ENCODE measurements at regions not wholly inside any gene's neighbourhood (a gene's known extent, or its start where the extent isn't known, plus 50 kb on each side); places are given as distances from the start of the nearest gene placed in this dataset.

DNA sequence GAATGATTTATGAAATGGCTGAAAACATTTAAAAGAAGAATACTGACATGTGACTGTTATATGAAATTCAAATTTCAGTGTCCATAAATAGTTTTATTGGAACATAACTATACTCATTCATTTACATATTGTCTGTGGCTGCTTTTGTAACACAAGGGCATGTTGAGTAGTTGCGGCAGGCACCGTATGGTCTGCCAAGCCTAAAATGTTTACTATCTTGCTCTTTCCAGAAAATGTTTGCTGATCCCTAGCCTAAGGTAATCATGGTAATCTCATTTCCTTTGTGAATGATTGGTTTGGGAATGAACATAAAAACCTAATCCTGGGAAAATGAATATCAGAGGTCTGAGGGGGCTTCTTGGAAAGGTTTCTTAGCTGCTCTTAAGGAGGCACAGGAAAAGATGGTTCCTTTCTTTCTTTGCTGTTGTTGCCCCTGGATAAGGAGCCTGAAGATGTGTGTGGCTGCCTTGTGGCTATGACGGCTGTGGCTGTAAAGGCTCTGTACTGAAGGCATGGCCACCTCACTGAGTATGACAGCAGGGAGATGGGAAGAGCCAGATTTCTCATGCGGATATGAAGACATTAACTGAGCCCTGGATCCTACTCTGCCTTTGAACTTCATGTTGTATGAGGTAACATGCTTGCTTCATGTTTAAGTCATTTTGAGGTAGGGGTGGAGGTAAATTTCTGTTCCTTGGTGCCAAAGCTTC, 419.4 kb upstream of the CLINT1 start:
- H3K4me2 ChIP-seq (ENCODE audit: low read length): no peak overlapping the region
- no peaks in the 10 kb centered on the region for H4K20me1 ChIP-seq (ENCODE audit: insufficient read depth, low read length)
- no peak for DNase-seq (ENCODE audit: low spot score)
- peaks cover 16% of the 10 kb centered on the region for H3K4me1 ChIP-seq (ENCODE audit: insufficient read depth, low read length, poor library complexity, severe bottlenecking)
- ChIA-PET CTCF (ENCODE audit: unreplicated experiment) (no interaction called here), POLR2A (interaction anchor here (0.8 to 5.9 kb wide), 3 partner anchors 8 to 12 kb away, joined by 3 to 27 read pairs (median 6); no protein-coding TSS in a partner anchor)
- peaks cover 13% of the 10 kb centered on the region; the same call in 1 of the 2 replicates for H3K36me3 ChIP-seq (ENCODE audit: insufficient read depth, low read length)
- no peak for TF ChIP-seq EZH2phosphoT487 (IDR thresholded peaks at IDR 0.05; ENCODE audit: borderline replicate concordance, low read depth, low read length)
- TF ChIP-seq, protein P1, sequence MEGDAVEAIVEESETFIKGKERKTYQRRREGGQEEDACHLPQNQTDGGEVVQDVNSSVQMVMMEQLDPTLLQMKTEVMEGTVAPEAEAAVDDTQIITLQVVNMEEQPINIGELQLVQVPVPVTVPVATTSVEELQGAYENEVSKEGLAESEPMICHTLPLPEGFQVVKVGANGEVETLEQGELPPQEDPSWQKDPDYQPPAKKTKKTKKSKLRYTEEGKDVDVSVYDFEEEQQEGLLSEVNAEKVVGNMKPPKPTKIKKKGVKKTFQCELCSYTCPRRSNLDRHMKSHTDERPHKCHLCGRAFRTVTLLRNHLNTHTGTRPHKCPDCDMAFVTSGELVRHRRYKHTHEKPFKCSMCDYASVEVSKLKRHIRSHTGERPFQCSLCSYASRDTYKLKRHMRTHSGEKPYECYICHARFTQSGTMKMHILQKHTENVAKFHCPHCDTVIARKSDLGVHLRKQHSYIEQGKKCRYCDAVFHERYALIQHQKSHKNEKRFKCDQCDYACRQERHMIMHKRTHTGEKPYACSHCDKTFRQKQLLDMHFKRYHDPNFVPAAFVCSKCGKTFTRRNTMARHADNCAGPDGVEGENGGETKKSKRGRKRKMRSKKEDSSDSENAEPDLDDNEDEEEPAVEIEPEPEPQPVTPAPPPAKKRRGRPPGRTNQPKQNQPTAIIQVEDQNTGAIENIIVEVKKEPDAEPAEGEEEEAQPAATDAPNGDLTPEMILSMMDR (conservative IDR thresholded peaks at IDR 0.05; ENCODE audit: low read length): no peak
- intact Hi-C loops (cut with micrococcal nuclease; ENCODE audit: unreplicated experiment): no loop called here
- no peak overlapping the region for H3K4me3 ChIP-seq (ENCODE audit: low read depth, low read length, poor library complexity, severe bottlenecking)
- H3K27ac ChIP-seq (ENCODE audit: low read depth, low read length, poor library complexity, severe bottlenecking): no peak overlapping the region
- H3K79me2 ChIP-seq (ENCODE audit: insufficient read depth, low read depth, low read length): no peaks in the 10 kb centered on the region
- peaks cover 20% of the 10 kb centered on the region; the same call in 1 of the 2 replicates for H3K9me3 ChIP-seq (ENCODE audit: low read length)
- no peaks in the 10 kb centered on the region for H3K9me2 ChIP-seq (ENCODE audit: insufficient read depth, low read length)
- no peak overlapping the region for H2AFZ ChIP-seq (ENCODE audit: low read length)
- no TSS peak for BruUV-seq (replicated peaks)

DNA sequence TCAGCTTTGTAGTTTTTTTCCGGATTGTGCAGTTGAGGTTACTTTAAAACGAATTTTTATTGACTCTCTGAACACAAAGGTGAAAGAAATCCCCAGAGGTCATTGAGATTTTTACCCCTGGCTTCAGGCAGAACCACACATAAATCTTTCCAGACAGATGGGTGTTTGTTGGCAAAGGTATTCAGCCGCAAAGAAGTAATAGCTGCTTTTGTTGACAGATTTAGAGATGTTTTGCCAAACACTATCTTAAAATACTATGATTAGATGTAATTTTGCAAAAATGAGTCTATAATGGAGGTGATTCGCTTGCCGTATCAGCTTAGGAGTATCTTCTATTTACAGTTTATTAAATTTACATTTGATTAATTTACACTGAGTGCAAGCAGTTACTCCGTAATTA, 418.3 kb upstream of the CLINT1 start:
- CTCF ChIA-PET (ENCODE audit: unreplicated experiment): no interaction called here
- intact Hi-C loops (cut with micrococcal nuclease; ENCODE audit: unreplicated experiment): no loop called here
- no peaks in the 10 kb centered on the region for H3K9me2 ChIP-seq (ENCODE audit: insufficient read depth, low read length)
- TF ChIP-seq, protein P1 (conservative IDR thresholded peaks at IDR 0.05; ENCODE audit: low read length): no peak
- TF ChIP-seq EZH2phosphoT487 (IDR thresholded peaks at IDR 0.05; ENCODE audit: borderline replicate concordance, low read depth, low read length): no peak
- peaks cover 17% of the 10 kb centered on the region; the same call in 1 of the 2 replicates for H3K9me3 ChIP-seq (ENCODE audit: low read length)
- DNase-seq (ENCODE audit: low spot score): no peak
- H3K79me2 ChIP-seq (ENCODE audit: insufficient read depth, low read depth, low read length): no peaks in the 10 kb centered on the region
- POLR2A ChIA-PET: interaction anchor here (0.6 to 5.9 kb wide), 5 partner anchors 9 to 82 kb away, joined by 3 to 27 read pairs (median 3); no protein-coding TSS in a partner anchor
- H3K4me3 ChIP-seq (ENCODE audit: low read depth, low read length, poor library complexity, severe bottlenecking): no peak overlapping the region
- H4K20me1 ChIP-seq (ENCODE audit: insufficient read depth, low read length): no peaks in the 10 kb centered on the region
- H2AFZ ChIP-seq (ENCODE audit: low read length): no peak overlapping the region
- no peak overlapping the region for H3K4me2 ChIP-seq (ENCODE audit: low read length)
- peaks cover 5% of the 10 kb centered on the region for H3K4me1 ChIP-seq (ENCODE audit: insufficient read depth, low read length, poor library complexity, severe bottlenecking)
- no TSS peak for BruUV-seq (replicated peaks)
- H3K27ac ChIP-seq (ENCODE audit: low read depth, low read length, poor library complexity, severe bottlenecking): no peak overlapping the region
- H3K36me3 ChIP-seq (ENCODE audit: insufficient read depth, low read length): peaks cover 12% of the 10 kb centered on the region; the same call in 1 of the 2 replicates

DNA sequence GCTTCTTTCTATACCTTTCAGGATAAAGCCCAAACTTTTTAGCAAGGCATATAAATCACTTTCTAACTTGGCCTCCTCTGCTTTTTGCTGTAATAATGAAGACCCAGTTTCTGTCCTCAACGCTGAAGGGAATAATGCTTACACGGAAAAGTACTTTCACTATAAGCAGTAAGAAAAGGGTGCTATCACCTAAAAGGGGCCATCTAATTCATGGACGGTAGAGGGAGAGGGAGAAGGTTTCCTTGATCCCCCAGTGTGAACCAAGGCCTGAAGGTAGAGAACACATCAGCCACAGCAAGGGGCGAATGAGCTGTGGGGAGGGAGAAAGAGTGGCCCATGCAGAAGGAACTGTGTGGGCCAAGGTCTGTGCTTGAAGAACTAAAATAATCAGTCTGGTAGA, 417.7 kb upstream of the CLINT1 start:
- H2AFZ ChIP-seq (ENCODE audit: low read length): no peak overlapping the region
- no TSS peak for BruUV-seq (replicated peaks)
- H3K27ac ChIP-seq (ENCODE audit: low read depth, low read length, poor library complexity, severe bottlenecking): no peak overlapping the region
- no peaks in the 10 kb centered on the region for H4K20me1 ChIP-seq (ENCODE audit: insufficient read depth, low read length)
- no peaks in the 10 kb centered on the region for H3K4me1 ChIP-seq (ENCODE audit: insufficient read depth, low read length, poor library complexity, severe bottlenecking)
- no peaks in the 10 kb centered on the region for H3K9me2 ChIP-seq (ENCODE audit: insufficient read depth, low read length)
- peaks cover 6% of the 10 kb centered on the region; the same call in 1 of the 2 replicates for H3K36me3 ChIP-seq (ENCODE audit: insufficient read depth, low read length)
- peaks cover 11% of the 10 kb centered on the region; the same call in 1 of the 2 replicates for H3K9me3 ChIP-seq (ENCODE audit: low read length)
- CTCF ChIA-PET (ENCODE audit: unreplicated experiment): no interaction called here
- H3K4me2 ChIP-seq (ENCODE audit: low read length): no peak overlapping the region
- intact Hi-C loops (cut with micrococcal nuclease; ENCODE audit: unreplicated experiment): no loop called here
- no peak for TF ChIP-seq EZH2phosphoT487 (IDR thresholded peaks at IDR 0.05; ENCODE audit: borderline replicate concordance, low read depth, low read length)
- no peaks in the 10 kb centered on the region for H3K79me2 ChIP-seq (ENCODE audit: insufficient read depth, low read depth, low read length)
- POLR2A ChIA-PET: interaction anchor here (0.6 to 5.9 kb wide), 7 partner anchors 10 to 106 kb away, joined by 3 to 27 read pairs (median 3); no protein-coding TSS in a partner anchor
- no peak overlapping the region for H3K4me3 ChIP-seq (ENCODE audit: low read depth, low read length, poor library complexity, severe bottlenecking)
- no peak for DNase-seq (ENCODE audit: low spot score)
